SH-SY5Y (cell line): ENCODE measurements at regions not wholly inside any gene's neighbourhood (a gene's known extent, or its start where the extent isn't known, plus 50 kb on each side); places are given as distances from the start of the nearest gene placed in this dataset.

Source experiments
- GATA2 ChIP-seq: IDR thresholded peaks from 2 replicates; pipeline ENCODE4 v1.6.1; 2011; ENCODE audit warnings: mild to moderate bottlenecking, low read depth, low read length
- GATA3 ChIP-seq: IDR thresholded peaks from 2 replicates; pipeline ENCODE4 v1.6.1; 2011; ENCODE audit warnings: low read depth, mild to moderate bottlenecking, low read length, moderate library complexity

- TF ChIP-seq GATA2 (no peak), GATA3 (no peak)
Observed at GRCh38 chr4:111013846-111014245, 391.0 kb upstream of the PITX2 start.
